KBM-7 (cell line): ENCODE measurements at regions not wholly inside any gene's neighbourhood (a gene's known extent, or its start where the extent isn't known, plus 50 kb on each side); places are given as distances from the start of the nearest gene placed in this dataset.
"Not testable (repeated sequence)": the region's sequence is repeated elsewhere in the genome, so short reads cannot be mapped to it uniquely, and the experiment has no call there.

Experiments
- DNase-seq: peaks from one replicate; pipeline ENCODE4 v3.0.0-alpha.2; 2015
- in situ Hi-C: fragments of 300-500 bp; cut with MboI; formaldehyde crosslinking; loops from 2 replicates; pipeline ENCODE4 v1.14.3; 2020; ENCODE audit warnings: low sequenced_read_pairs, low pct_unique_long_range_greater_than_20kb, mixed read lengths

- in situ Hi-C loops: no loop called here
- DNase-seq: no peak
Measured at GRCh38 chr3:116512281-116512680, 67.0 kb upstream of the LSAMP start.

GRCh38 chr3:116512931-116513330 is 67.6 kb upstream of the LSAMP start:
- in situ Hi-C loops: no loop called here
- no peak for DNase-seq

DNA sequence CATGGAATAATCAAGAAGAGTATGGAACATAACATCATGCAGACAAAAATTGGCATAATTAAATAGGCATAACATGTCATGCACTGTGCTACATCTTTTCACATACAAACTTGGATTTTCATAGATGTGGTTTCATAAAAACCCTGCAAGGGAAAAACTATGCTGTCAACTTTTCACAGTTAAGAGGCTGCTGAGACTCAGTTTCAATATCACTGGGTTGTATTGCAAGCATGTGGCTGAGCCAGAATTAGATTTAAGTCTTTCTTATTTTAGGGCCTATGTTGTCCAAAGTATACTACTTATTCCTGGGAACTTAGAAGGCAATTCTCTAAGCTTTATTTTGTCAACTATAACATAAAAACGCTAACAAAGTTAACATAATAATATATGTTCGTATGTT is 70.7 kb upstream of the LSAMP start:
- in situ Hi-C loops: no loop called here
- no peak for DNase-seq

GRCh38 chr3:116517308-116517707 is 72.0 kb upstream of the LSAMP start:
- DNase-seq: peak; percentile 38

GRCh38 chr3:116519101-116519500 is 73.8 kb upstream of the LSAMP start:
- DNase-seq, in situ Hi-C loops: not testable (repeated sequence)

More at GRCh38 chr3:116517308-116517707, 72.0 kb upstream of the LSAMP start:
- in situ Hi-C loops: no loop called here

- DNase-seq: not testable (repeated sequence)
Measured at GRCh38 chr3:116519823-116520222, 74.5 kb upstream of the LSAMP start.

DNA sequence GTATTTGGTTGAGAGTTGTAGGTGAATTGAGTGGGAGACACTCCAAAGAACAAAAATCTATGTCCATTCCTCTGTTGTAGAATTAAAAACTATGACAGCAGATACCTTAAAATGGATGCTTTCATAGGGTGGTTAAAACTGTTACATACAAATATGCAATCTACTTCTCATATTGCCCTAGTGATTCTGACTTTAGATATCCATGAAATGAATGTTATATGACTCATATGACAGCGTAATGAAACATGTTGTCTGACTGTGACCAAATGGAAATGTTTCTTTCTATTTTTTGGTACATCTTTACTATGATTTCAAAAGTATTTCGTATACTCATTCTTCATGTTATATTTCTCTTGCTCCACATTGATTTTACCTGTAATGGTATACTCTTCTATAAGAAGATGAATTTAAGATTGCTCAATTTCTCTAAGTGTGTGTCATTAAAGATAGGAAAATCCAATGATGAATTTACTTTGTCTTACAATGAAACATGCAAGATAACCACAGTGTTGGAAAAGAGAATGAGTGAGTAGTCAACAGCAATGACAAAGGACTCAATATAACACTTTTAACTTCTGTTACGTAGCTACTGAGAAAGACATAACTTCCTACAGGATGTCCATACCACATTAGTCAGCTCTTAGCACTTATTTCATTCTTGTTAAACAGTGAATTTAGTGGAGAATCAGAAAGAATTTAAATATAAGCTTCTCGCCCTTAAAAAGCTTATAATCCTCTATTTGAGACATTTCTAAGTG is 79.3 kb upstream of the LSAMP start:
- DNase-seq: no peak

More at GRCh38 chr3:116519823-116520222, 74.5 kb upstream of the LSAMP start:
- in situ Hi-C loops: not testable (repeated sequence)

DNA sequence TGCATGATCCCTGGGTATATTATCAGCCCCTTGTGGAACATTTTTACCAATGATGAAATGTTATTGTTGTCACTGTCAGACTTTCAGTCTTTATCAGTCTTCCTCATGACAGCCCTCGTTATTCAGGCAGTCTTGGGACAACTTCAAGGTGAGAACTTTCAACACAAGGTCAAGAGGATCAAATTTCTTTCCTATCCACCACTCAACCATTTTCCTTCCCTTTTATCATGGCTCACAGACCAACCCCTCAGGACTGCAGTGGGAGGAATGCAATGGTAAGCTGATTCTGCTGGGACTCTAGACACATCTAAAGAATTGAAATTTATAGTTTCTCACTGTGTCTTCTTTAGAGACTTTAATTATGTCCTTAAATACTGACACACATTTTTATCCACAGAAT is 107.0 kb upstream of the LSAMP start:
- in situ Hi-C loops: no loop called here
- DNase-seq: no peak

More for the DNA sequence above, 79.3 kb upstream of the LSAMP start:
- in situ Hi-C loops: no loop called here

GRCh38 chr3:116553355-116553754 is 108.1 kb upstream of the LSAMP start:
- no peak for DNase-seq
- in situ Hi-C loops: no loop called here

DNA sequence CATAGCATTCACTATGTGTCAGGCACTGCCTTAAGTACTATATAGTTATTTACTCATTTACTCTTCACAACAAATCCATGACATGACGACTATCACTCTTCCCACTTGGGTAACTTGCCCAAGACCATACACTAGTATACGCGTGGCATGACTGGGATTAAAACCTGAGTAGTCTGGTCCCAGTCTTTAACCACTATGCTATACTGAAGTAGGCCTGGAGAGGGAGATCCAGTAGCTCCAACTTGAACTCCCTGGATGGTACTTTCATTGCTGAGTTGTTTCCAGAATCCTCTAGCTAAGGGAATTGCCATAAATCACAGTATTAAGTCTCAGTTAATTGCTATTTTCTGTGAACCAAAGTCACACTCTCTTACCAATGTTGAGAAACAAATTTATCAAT is 116.2 kb upstream of the LSAMP start:
- DNase-seq: no peak
- in situ Hi-C loops: no loop called here

GRCh38 chr3:116563351-116563750 is 118.1 kb upstream of the LSAMP start:
- in situ Hi-C loops: no loop called here

DNA sequence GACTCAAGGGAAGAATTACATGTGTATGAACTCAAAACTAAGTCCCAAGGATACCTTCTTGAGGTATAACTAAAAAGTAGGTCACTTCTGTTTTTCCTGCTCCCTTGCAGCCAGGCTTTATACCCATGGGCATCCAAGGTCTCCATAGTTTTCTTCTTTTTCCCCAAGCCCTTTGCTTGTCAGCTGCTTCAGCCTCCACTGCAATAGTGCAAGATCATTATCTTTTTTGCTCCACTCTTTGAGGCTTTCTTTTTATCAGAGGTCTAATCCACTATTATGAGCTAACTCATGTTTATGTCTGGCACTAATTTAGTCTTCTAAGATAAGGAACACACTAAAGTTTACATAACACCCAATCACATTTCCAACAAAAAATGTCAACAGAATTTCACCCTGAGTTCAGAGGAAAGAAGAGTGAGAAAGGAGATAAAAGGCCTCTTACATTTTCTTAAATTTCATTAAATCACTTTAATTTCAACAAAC is 121.2 kb upstream of the LSAMP start:
- DNase-seq: no peak
- in situ Hi-C loops: no loop called here

More at GRCh38 chr3:116563351-116563750, 118.1 kb upstream of the LSAMP start:
- no peak for DNase-seq

DNA sequence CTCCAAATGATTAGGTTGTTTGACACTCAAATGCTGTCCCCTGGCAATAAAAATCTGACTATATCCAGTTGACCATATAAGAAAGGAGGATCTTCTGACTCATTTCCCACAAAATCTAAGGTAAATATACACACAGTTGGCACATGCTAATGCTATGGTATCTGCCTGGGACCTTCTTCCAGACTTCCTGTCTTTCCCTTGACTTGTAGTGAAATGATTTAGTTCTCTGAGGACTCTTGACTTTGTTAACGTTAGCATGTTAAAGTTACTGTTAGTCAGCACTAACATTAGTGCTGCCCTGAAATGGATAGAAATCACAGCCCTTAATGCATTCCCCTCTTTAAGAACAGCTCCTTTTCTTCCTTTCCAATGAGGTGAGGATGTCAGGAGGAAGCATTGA is 124.3 kb upstream of the LSAMP start:
- in situ Hi-C loops: no loop called here
- no peak for DNase-seq

DNA sequence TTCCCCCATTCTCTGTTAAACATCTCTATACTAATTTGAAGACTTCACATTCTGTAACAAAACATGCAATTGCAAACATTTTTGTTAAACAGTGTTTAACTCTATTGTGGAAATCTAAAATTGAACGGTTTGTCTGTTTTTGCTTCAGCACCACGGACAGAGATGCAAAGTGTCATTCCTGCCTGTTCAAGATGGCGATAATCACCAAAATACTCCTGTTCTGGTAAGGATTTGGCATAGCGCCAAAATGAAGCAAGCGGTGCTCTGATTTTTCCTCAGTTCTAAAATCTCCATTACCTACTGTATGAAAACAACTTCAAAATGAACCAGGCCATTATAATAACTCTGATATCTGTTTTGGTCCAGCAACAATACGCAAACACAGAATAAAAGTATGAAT is 129.7 kb upstream of the TUSC7 start:
- in situ Hi-C loops: no loop called here
- peak; percentile 23 for DNase-seq

DNA sequence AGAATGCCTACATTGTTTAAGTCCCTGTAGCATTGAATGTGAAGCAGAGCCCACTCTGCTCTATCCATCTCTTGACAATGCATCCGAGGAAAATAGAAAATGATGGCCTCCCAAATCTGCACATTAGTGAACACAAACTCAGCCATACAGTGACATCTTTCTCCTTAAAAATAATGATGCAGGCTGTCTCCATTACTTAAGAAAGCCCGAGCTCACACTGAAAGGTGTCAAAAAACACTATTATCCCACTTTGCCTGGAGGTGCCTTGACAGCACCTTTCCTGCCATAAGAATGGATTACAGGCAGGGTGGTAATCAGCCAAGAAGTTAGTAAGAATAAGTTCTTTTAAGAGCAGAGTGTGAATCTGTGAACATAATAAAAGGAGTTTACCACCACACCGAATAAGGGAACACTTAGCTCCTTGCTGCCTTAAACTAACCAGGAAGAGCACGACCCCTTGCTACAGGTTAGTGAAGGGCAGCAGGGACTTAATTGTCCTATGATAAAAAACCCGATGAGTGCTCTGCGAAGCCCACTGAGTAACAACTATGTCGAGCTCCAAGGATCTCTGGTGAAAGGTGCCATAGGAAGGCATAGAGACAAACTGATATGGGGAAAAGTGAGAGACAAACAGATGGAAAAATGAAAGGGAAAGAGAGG is 123.2 kb upstream of the TUSC7 start:
- no peak for DNase-seq
- in situ Hi-C loops: no loop called here

DNA sequence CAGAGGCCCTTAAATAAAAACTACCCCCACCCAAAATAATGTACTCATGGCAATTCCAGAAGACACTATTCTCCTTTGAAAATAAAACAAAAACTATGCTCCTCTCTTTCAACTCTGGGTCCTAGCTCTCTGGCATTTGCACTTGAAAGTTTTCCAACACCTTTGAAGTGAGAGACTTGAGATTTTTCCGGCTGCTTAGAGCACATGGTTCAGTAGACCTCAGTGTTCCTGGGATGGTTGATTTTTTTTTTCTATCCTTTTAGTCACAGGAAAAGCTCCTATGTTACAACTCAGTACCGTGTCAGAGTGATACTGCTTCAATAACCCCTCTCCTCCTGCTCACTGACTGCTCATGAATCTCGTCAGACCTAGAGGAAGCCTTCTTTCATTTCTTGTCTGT is 118.3 kb upstream of the TUSC7 start:
- in situ Hi-C loops: no loop called here
- DNase-seq: no peak

DNA sequence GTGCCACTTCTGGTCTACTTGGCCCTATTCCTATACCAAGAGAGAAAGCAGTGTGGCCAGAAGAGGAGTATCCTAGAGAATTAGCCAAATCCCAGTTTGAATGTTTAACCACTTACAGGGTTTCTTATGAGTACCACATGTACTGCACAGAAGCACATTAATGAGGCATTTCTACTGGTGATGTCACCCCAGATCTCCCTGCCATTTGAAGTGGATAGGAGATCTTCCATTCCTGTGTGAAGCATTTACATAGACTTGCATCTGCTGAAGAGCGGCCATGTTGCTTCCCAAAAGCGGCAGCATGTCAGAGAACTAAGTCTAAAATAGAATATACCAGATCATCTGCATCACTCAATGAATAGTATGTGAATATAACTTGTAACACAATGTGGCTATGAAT is 108.4 kb upstream of the TUSC7 start:
- in situ Hi-C loops: no loop called here
- no peak for DNase-seq

DNA sequence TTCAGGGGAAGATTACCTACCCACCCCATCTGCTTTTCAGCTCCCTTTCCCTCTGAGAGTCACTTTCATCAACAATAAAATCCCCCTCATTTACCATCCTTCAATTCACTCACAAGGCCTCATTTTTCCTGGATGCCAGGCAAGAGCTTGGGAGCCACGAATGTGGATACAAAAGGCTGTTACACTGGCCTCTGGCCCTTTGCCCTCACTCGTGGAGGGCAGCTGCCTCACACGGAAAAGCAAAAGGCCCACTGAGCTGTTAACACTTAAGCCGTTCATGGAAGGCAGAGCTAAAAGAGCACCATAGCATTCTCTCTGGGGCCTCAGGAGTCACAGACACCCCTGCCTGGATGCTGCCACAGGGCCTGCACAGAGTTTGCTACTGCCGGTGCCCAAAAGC is 102.4 kb upstream of the TUSC7 start:
- in situ Hi-C loops: no loop called here
- no peak for DNase-seq

DNA sequence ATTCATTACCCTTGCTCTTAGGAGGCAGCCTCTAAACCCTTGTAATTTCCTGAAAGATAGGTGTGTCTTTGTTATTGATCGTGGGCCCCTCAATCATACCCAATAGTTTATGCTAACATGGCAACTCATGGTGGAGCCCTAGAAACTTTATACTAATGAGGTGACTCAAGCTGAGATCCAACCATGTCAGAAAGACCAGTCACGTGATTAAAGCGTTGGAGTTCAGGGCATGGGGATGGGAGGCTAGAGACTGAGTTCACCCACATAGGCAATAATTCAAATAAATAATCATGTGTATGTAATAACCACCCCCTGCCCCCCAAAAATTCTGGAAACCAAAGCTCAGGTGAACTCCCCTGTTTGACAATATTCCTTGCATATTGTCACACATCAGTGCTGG is 99.5 kb upstream of the TUSC7 start:
- in situ Hi-C loops: no loop called here
- no peak for DNase-seq

DNA sequence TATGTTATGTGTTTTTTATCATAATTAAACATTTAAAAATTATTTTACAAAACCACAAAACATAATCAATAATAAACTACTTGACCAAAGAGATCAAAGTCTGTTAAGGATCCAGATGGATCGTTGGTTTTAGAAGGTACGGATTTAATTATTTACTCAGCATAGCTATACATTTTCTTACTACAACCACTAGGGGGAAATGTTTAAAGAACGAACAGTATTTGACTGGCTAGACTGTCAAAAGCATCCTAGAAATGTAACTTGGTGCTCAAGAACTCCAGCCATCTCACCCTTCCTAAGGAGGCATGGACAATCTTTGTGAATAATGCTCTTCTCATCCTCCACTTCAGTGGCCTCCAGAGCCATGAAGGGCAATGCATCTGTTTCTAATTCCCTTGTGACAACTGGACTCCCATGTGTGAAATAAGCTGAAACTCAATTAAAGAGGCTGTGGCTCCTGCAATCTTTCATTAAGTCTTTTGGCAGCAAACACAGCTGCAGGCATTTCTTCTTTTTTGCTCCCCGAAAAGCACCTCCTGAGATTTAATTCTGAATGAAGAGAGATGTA is 94.7 kb upstream of the TUSC7 start:
- in situ Hi-C loops: no loop called here
- no peak for DNase-seq
